ENCODE measurements at regions not wholly inside any gene's neighbourhood (a gene's known extent, or its start where the extent isn't known, plus 50 kb on each side); places are given as distances from the start of the nearest gene placed in this dataset.

- no peak overlapping the region for H3K9ac ChIP-seq (ENCODE audit: low read length)
- H2BK5ac ChIP-seq (ENCODE audit: low read depth, low read length, poor library complexity): no peak overlapping the region
- H3K23ac ChIP-seq (ENCODE audit: low read length): no peak overlapping the region
- H3K18ac ChIP-seq (ENCODE audit: low read length): no peak overlapping the region
- no peak overlapping the region for H3K27ac ChIP-seq (ENCODE audit: low read depth, low read length)
- H4K12ac ChIP-seq (ENCODE audit: low read depth, low read length): no peak overlapping the region
- H4K8ac ChIP-seq (ENCODE audit: low read depth, low read length): no peak overlapping the region
- H3K79me2 ChIP-seq (ENCODE audit: control insufficient read depth, insufficient read depth, low read length, poor library complexity): no peaks in the 10 kb centered on the region
- H2BK12ac ChIP-seq (ENCODE audit: low read length): no peak overlapping the region
- no peak overlapping the region for H2BK120ac ChIP-seq (ENCODE audit: insufficient read depth, low read length, poor library complexity)
- no peaks in the 10 kb centered on the region for H3K27me3 ChIP-seq (ENCODE audit: insufficient read depth, low read length)
- H3K4me3 ChIP-seq (ENCODE audit: low read depth, low read length): no peak overlapping the region
- no peak overlapping the region for H2AFZ ChIP-seq (ENCODE audit: insufficient read depth, low read length, poor library complexity)
- H3K4me2 ChIP-seq (ENCODE audit: low read length): no peak overlapping the region
- H2AK5ac ChIP-seq (ENCODE audit: low read length): no peak overlapping the region
- no peaks in the 10 kb centered on the region for H3K79me1 ChIP-seq (ENCODE audit: low read length)
- no CpG with 5 or more reads among the region's 5 CpGs for WGBS (ENCODE audit: extremely low coverage, insufficient coverage, insufficient read length)
- H3K14ac ChIP-seq (ENCODE audit: low read length): no peak overlapping the region
- H3K9me3 ChIP-seq (ENCODE audit: insufficient read depth, low read depth, low read length): no peaks in the 10 kb centered on the region
- DNase-seq: no peak
- H3K4ac ChIP-seq (ENCODE audit: low read depth, low read length): no peak overlapping the region
- H3K4me1 ChIP-seq (ENCODE audit: control insufficient read depth in 1 of 2, insufficient read depth in 2 of 2, low read length in 2 of 2): no peaks in the 10 kb centered on the region
- no peak overlapping the region for H4K91ac ChIP-seq (ENCODE audit: low read depth, low read length)
- no peaks in the 10 kb centered on the region for H3K36me3 ChIP-seq (ENCODE audit: control insufficient read depth in 1 of 2, insufficient read depth in 2 of 2, low read length in 2 of 2)
These were observed 506.0 kb upstream of the CDH6 start for GRCh38 chr5:30687461-30687860.

GRCh38 chr5:30686530-30686929 lies 507.0 kb upstream of the CDH6 start:
- Histone ChIP-seq H4K12ac (ENCODE audit: low read depth, low read length) (no peak overlapping the region), H4K91ac (ENCODE audit: low read depth, low read length) (no peak overlapping the region), H3K18ac (ENCODE audit: low read length) (no peak overlapping the region), H2BK120ac (ENCODE audit: insufficient read depth, low read length, poor library complexity) (no peak overlapping the region), H2AK5ac (ENCODE audit: low read length) (no peak overlapping the region), H3K4ac (ENCODE audit: low read depth, low read length) (no peak overlapping the region), H2BK5ac (ENCODE audit: low read depth, low read length, poor library complexity) (no peak overlapping the region), H3K9me3 (ENCODE audit: insufficient read depth, low read depth, low read length) (no peaks in the 10 kb centered on the region), H2BK12ac (ENCODE audit: low read length) (no peak overlapping the region), H3K79me2 (ENCODE audit: control insufficient read depth, insufficient read depth, low read length, poor library complexity) (no peaks in the 10 kb centered on the region), H2AFZ (ENCODE audit: insufficient read depth, low read length, poor library complexity) (no peak overlapping the region), H3K9ac (ENCODE audit: low read length) (no peak overlapping the region), H3K36me3 (ENCODE audit: control insufficient read depth in 1 of 2, insufficient read depth in 2 of 2, low read length in 2 of 2) (no peaks in the 10 kb centered on the region), H3K27me3 (ENCODE audit: insufficient read depth, low read length) (no peaks in the 10 kb centered on the region), H3K4me3 (ENCODE audit: low read depth, low read length) (no peak overlapping the region), H3K14ac (ENCODE audit: low read length) (no peak overlapping the region), H3K23ac (ENCODE audit: low read length) (no peak overlapping the region), H3K4me2 (ENCODE audit: low read length) (no peak overlapping the region), H4K8ac (ENCODE audit: low read depth, low read length) (no peak overlapping the region), H3K79me1 (ENCODE audit: low read length) (no peaks in the 10 kb centered on the region), H3K4me1 (ENCODE audit: control insufficient read depth in 1 of 2, insufficient read depth in 2 of 2, low read length in 2 of 2) (no peaks in the 10 kb centered on the region), H3K27ac (ENCODE audit: low read depth, low read length) (no peak overlapping the region)
- no CpG with 5 or more reads among the region's 2 CpGs for WGBS (ENCODE audit: extremely low coverage, insufficient coverage, insufficient read length)
- no peak for DNase-seq

- Histone ChIP-seq H3K14ac (ENCODE audit: low read length) (no peak overlapping the region), H4K12ac (ENCODE audit: low read depth, low read length) (no peak overlapping the region), H2BK120ac (ENCODE audit: insufficient read depth, low read length, poor library complexity) (no peak overlapping the region), H3K4me1 (ENCODE audit: control insufficient read depth in 1 of 2, insufficient read depth in 2 of 2, low read length in 2 of 2) (no peaks in the 10 kb centered on the region), H2BK12ac (ENCODE audit: low read length) (no peak overlapping the region), H3K4me3 (ENCODE audit: low read depth, low read length) (no peak overlapping the region), H3K36me3 (ENCODE audit: control insufficient read depth in 1 of 2, insufficient read depth in 2 of 2, low read length in 2 of 2) (no peaks in the 10 kb centered on the region), H3K9ac (ENCODE audit: low read length) (no peak overlapping the region), H4K91ac (ENCODE audit: low read depth, low read length) (no peak overlapping the region), H3K4me2 (ENCODE audit: low read length) (no peak overlapping the region), H3K18ac (ENCODE audit: low read length) (no peak overlapping the region), H3K79me1 (ENCODE audit: low read length) (no peaks in the 10 kb centered on the region), H2AK5ac (ENCODE audit: low read length) (no peak overlapping the region), H3K9me3 (ENCODE audit: insufficient read depth, low read depth, low read length) (peaks cover 2% of the 10 kb centered on the region), H3K79me2 (ENCODE audit: control insufficient read depth, insufficient read depth, low read length, poor library complexity) (no peaks in the 10 kb centered on the region), H4K8ac (ENCODE audit: low read depth, low read length) (no peak overlapping the region), H3K4ac (ENCODE audit: low read depth, low read length) (no peak overlapping the region), H2AFZ (ENCODE audit: insufficient read depth, low read length, poor library complexity) (no peak overlapping the region), H3K27me3 (ENCODE audit: insufficient read depth, low read length) (no peaks in the 10 kb centered on the region), H2BK5ac (ENCODE audit: low read depth, low read length, poor library complexity) (no peak overlapping the region), H3K27ac (ENCODE audit: low read depth, low read length) (no peak overlapping the region), H3K23ac (ENCODE audit: low read length) (no peak overlapping the region)
- no peak for DNase-seq
- no CpG with 5 or more reads among the region's 1 CpG for WGBS (ENCODE audit: extremely low coverage, insufficient coverage, insufficient read length)
These were observed 517.2 kb upstream of the CDH6 start for GRCh38 chr5:30676223-30676840.

GRCh38 chr5:30667293-30667692 lies 526.2 kb upstream of the CDH6 start:
- Histone ChIP-seq H3K4me1 (ENCODE audit: control insufficient read depth in 1 of 2, insufficient read depth in 2 of 2, low read length in 2 of 2) (no peaks in the 10 kb centered on the region), H4K8ac (ENCODE audit: low read depth, low read length) (no peak overlapping the region), H2BK120ac (ENCODE audit: insufficient read depth, low read length, poor library complexity) (no peak overlapping the region), H2AK5ac (ENCODE audit: low read length) (no peak overlapping the region), H2AFZ (ENCODE audit: insufficient read depth, low read length, poor library complexity) (no peak overlapping the region), H3K9me3 (ENCODE audit: insufficient read depth, low read depth, low read length) (no peaks in the 10 kb centered on the region), H3K4me2 (ENCODE audit: low read length) (no peak overlapping the region), H3K9ac (ENCODE audit: low read length) (no peak overlapping the region), H3K79me2 (ENCODE audit: control insufficient read depth, insufficient read depth, low read length, poor library complexity) (no peaks in the 10 kb centered on the region), H3K27ac (ENCODE audit: low read depth, low read length) (no peak overlapping the region), H3K4me3 (ENCODE audit: low read depth, low read length) (no peak overlapping the region), H3K14ac (ENCODE audit: low read length) (no peak overlapping the region), H4K12ac (ENCODE audit: low read depth, low read length) (no peak overlapping the region), H3K4ac (ENCODE audit: low read depth, low read length) (no peak overlapping the region), H3K27me3 (ENCODE audit: insufficient read depth, low read length) (no peaks in the 10 kb centered on the region), H3K36me3 (ENCODE audit: control insufficient read depth in 1 of 2, insufficient read depth in 2 of 2, low read length in 2 of 2) (no peaks in the 10 kb centered on the region), H2BK12ac (ENCODE audit: low read length) (no peak overlapping the region), H4K91ac (ENCODE audit: low read depth, low read length) (no peak overlapping the region), H3K79me1 (ENCODE audit: low read length) (no peaks in the 10 kb centered on the region), H2BK5ac (ENCODE audit: low read depth, low read length, poor library complexity) (no peak overlapping the region), H3K18ac (ENCODE audit: low read length) (no peak overlapping the region), H3K23ac (ENCODE audit: low read length) (no peak overlapping the region)
- WGBS (ENCODE audit: extremely low coverage, insufficient coverage, insufficient read length): no CpG with 5 or more reads among the region's 1 CpG
- no peak for DNase-seq
